GM18505 (cell line): ENCODE measurements at regions not wholly inside any gene's neighbourhood (a gene's known extent, or its start where the extent isn't known, plus 50 kb on each side); places are given as distances from the start of the nearest gene placed in this dataset.
"Not testable (repeated sequence)": the region's sequence is repeated elsewhere in the genome, so short reads cannot be mapped to it uniquely, and the experiment has no call there.

ENCODE experiments used
- ATAC-seq: cut with Tn5 transposase; IDR thresholded peaks from one replicate; pipeline ENCODE4 v1.9.1; 2021; ENCODE audit not compliant: unreplicated experiment
- POLR2A ChIP-seq: IDR thresholded peaks from 4 replicates; pipeline ENCODE4 v1.6.1; 2011; ENCODE audit warnings: borderline replicate concordance; ENCODE audit not compliant: insufficient read depth, insufficient read length; ENCODE audit errors: extremely low read depth

DNA sequence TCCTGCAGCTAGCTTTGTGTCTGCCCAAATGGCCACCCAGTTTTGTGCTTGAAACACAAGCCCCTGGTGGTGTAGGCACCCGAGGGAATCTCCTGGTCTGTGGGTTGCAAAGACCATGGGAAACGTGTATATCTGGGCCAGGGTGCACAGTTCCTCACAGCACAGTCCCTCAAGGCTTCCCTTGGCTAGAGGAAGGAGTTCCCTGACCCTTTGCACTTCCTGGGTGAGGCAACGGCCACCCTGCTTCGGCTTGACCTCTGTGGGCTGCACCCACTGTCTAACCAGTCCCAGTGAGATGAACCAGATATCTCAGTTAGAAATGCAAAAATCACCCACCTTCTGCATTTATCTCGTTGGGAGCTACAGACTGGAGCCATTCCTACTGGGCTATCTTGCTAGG lies 865.0 kb upstream of the ACO1 start:
- no peak for ATAC-seq
- no peak for TF ChIP-seq POLR2A

- TF ChIP-seq POLR2A = no peak
Observed at GRCh38 chr9:31519826-31520225, 864.6 kb upstream of the ACO1 start.

GRCh38 chr9:31520301-31521085 lies 864.0 kb upstream of the ACO1 start:
- no peak for TF ChIP-seq POLR2A
- ATAC-seq = peak; percentile 65

More at GRCh38 chr9:31519826-31520225, 864.6 kb upstream of the ACO1 start:
- ATAC-seq = no peak

GRCh38 chr9:31535651-31536050 lies 848.8 kb upstream of the ACO1 start:
- TF ChIP-seq POLR2A = no peak
- ATAC-seq = no peak

DNA sequence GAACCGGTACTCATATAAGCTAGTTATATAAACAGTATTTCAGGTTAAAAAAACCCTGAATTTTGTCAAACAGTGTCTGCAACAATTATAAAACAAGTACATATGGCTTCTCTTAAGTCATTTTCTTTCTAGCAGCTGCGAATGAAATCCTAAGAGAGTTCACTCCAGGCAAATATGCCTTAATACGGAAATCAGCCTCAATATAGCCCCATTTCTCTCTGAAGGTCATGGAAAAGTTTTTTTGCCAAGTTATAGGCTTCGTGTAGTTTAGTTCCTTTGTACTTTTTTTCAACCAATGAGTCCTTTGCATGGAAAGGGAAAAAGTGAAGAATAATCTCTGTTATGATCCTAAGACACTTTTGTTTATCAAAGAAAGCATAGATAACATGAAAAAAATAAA lies 848.0 kb upstream of the ACO1 start:
- ATAC-seq = no peak
- TF ChIP-seq POLR2A = no peak

GRCh38 chr9:31541721-31542281 lies 842.6 kb upstream of the ACO1 start:
- no peak for ATAC-seq
- no peak for TF ChIP-seq POLR2A

DNA sequence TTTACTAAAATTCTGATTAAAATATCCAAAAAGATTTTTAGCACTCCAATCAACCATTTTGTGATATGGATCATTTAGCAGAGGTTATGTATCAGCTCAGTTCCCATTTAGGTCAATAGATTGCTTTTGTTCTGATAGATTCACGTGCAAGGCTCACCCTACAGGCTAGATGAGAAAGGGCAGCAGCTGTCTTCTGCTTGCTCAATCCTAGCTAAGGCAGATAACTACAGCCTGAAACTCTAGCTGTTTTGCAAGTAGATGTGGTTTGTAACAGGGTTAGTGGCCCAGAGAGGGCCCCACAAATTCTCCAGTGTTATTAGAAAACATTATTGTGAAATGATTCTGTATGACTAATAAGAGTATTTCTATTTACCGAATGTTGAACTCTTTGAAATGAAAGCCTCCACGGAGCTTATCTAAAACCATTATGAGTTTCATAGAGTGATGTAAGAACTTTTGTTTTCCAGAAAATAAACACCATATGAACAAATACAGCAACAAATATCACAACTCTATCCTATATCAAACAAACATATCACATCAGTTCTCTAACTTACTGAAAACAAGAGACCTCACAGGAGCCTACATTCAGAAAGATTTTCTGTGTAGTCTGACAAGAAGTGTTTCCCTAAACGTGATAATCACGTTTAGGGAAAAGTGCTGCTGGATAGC lies 841.9 kb upstream of the ACO1 start:
- TF ChIP-seq POLR2A = no peak
- ATAC-seq = peak; percentile 100

GRCh38 chr9:31554941-31555340 lies 829.5 kb upstream of the ACO1 start:
- TF ChIP-seq POLR2A = no peak
- ATAC-seq = no peak

DNA sequence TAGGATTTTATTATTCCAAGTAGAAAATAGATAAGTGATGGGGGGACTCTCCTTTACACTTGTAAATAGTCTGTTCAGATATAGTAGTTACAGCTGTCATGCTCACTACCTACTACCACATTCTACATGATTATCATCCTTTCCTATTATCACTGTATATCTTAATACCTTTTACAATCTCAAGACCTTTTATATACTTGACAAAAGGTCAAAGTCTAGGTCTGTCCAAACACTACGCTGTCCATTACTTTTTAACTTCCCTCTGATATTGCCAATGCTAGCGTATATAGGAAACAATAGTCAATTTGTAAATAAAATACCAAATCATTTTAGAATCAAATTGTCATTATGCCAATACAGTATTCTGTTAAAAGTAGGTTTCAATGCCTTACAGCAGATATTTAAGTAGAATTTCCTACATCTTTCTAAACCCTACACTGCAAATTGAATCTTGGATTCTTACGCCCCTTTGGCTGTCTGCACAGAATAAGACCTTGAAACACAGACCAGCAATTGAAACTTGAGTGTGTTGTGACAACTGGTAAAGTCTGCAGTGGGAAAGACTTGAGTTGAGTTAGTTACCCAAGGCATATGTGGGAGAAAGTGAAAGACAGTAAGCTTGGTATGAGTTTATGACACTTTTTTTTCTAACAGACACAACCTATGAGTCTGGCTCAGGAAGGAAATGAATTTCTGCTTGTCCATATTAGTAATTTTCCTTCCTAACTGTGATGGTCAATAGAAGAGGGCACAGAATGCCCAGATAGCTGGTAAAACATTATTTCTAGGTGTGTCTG lies 827.6 kb upstream of the ACO1 start:
- no peak for ATAC-seq
- no peak for TF ChIP-seq POLR2A

DNA sequence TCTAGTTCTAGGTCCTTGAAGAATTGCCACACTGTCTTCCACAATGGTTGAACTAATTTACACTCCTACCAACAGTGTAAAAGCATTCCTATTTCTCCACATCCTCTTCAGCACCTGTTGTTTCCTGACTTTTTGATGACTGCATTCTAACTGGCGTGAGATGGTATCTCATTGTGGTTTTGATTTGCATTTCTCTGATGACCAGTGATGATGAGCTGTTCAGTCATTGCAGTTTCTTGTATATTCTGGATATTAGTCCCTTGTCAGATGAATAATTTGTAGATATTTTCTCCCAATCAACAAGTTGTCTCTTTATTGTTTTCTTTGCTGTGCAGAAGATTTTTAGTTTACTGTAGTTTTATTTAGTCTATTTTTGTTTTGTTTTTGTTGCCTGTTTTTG lies 812.3 kb upstream of the ACO1 start:
- not testable (repeated sequence) for ATAC-seq

- ATAC-seq = no peak
- TF ChIP-seq POLR2A = no peak
Observed at GRCh38 chr9:31573561-31573960, 810.9 kb upstream of the ACO1 start.

DNA sequence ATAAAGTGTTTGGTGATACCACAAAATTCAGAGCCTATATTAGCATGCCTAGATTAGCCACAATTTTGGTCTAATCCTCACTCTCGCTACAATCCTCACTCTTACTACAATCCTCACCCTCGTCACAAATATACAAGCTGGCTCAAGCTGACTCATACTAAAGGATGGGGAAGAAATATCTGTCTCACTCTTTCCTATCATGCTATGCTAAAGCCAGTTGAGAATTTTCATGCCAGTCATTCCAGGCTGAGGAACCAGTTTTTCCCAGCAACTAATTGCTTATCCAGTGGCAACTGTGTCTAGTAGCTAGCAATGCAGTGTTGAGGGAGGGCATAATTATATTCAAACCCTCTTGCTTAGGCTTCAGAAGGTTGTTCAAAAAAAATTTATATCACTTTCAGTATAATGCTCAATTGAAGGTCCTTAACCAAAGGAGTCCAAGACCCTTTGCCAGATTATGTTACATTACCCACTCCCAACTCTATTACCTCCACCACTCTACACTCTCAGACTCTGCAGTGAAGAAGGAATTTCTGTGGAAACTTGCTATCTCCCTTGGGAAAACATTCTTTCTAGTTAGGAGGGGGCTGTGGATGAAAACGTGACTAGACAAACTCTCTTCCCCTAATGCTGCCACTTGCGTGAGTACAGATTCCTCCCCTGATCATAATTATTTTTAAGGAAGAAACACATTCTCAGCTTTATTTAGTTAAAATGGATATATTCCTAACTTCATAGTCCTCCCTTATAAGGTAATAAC lies 810.3 kb upstream of the ACO1 start:
- TF ChIP-seq POLR2A = no peak
- no peak for ATAC-seq

GRCh38 chr9:31582071-31582470 lies 802.4 kb upstream of the ACO1 start:
- ATAC-seq = no peak
- TF ChIP-seq POLR2A = no peak

GRCh38 chr9:31582561-31582960 lies 801.9 kb upstream of the ACO1 start:
- no peak for ATAC-seq
- no peak for TF ChIP-seq POLR2A

DNA sequence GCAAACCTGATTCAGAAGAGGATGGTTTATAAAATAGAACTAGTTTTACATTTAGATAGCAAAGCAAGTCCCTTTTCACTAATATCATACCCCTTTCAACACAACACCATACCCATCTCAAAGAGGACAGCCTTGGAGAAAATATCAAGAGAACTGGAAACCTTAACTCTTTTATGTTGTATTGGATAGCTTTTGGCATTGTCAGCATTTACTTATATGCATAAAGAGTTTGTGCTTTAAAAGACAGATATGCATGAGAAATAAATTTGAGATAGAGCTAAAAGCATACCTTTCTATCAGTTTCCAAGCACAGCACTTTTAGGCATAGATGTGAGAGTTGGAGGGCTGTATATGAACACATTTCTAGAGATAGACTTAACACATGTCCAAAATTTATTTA lies 799.3 kb upstream of the ACO1 start:
- TF ChIP-seq POLR2A = no peak

More for the DNA sequence above, 799.3 kb upstream of the ACO1 start:
- no peak for ATAC-seq
